OCI-LY3 (cell line): ENCODE measurements at regions not wholly inside any gene's neighbourhood (a gene's known extent, or its start where the extent isn't known, plus 50 kb on each side); places are given as distances from the start of the nearest gene placed in this dataset.

ENCODE experiments used
- H2AFZ ChIP-seq: fragments of 200-600, 300-600 bp; shearing (Covaris generic); 2 replicates; pipeline ENCODE4 v1.6.0; 2014; ENCODE audit warnings: antibody characterized with exemption, low read depth, low read length
- H3K27ac ChIP-seq: fragments of 200-600, 300-600 bp; sonication (generic); 2 replicates; pipeline ENCODE4 v1.5.1; 2014; ENCODE audit warnings: mild to moderate bottlenecking, low read length, moderate library complexity, mixed read lengths
- H3K27me3 ChIP-seq: fragments of 200-600, 300-600 bp; sonication (generic); 2 replicates; pipeline ENCODE4 v1.6.1; 2014; ENCODE audit warnings: low read depth, low read length, mixed read lengths
- H3K36me3 ChIP-seq: fragments of 200-600, 300-600 bp; sonication (generic); replicated peaks from 2 replicates; pipeline ENCODE3; 2014; ENCODE audit warnings: low read depth, low read length, mixed read lengths
- H3K4me1 ChIP-seq: fragments of 300-600, 200-600 bp; sonication (generic); 2 replicates; pipeline ENCODE4 v1.6.1; 2014; ENCODE audit warnings: low read length, mixed read lengths
- H3K4me2 ChIP-seq: fragments of 200-600, 300-600 bp; sonication (generic); 2 replicates; pipeline ENCODE4 v1.6.1; 2014; ENCODE audit warnings: low read length, mixed read lengths
- H3K4me3 ChIP-seq: fragments of 300-600, 200-600 bp; sonication (generic); 2 replicates; pipeline ENCODE4 v1.5.1; 2014; ENCODE audit warnings: antibody characterized with exemption, mild to moderate bottlenecking, low read length, moderate library complexity
- H3K79me2 ChIP-seq: fragments of 300-600, 200-600 bp; shearing (Covaris generic); 2 replicates; pipeline ENCODE4 v1.6.1; 2014; ENCODE audit warnings: mild to moderate bottlenecking, low read length, mixed read lengths
- H3K9ac ChIP-seq: fragments of 300-600, 200-600 bp; shearing (Covaris generic); 2 replicates; pipeline ENCODE4 v1.6.0; 2014; ENCODE audit warnings: mild to moderate bottlenecking, low read length, moderate library complexity
- H3K9me3 ChIP-seq: fragments of 200-600, 300-600 bp; shearing (Covaris generic); 2 replicates; pipeline ENCODE4 v1.6.1; 2014; ENCODE audit warnings: low read length, mixed read lengths; ENCODE audit not compliant: insufficient read depth
- H4K20me1 ChIP-seq: fragments of 200-600, 300-600 bp; sonication (generic); 2 replicates; pipeline ENCODE4 v1.6.1; 2016; ENCODE audit warnings: low read length, mixed read lengths; ENCODE audit not compliant: insufficient read depth
- EZH2phosphoT487 ChIP-seq: fragments of 200-600 bp; shearing (Covaris generic); IDR thresholded peaks from 2 replicates; pipeline ENCODE4 v1.6.1; 2018; ENCODE audit warnings: antibody characterized with exemption, mixed run types, low read depth
- TF ChIP-seq, protein P1 (sequence below): fragments of 200-600, 300-600 bp; sonication (generic); IDR thresholded peaks from 2 replicates; pipeline ENCODE4 v1.5.1; 2014; ENCODE audit warnings: antibody characterized with exemption, low read length, low read depth

DNA sequence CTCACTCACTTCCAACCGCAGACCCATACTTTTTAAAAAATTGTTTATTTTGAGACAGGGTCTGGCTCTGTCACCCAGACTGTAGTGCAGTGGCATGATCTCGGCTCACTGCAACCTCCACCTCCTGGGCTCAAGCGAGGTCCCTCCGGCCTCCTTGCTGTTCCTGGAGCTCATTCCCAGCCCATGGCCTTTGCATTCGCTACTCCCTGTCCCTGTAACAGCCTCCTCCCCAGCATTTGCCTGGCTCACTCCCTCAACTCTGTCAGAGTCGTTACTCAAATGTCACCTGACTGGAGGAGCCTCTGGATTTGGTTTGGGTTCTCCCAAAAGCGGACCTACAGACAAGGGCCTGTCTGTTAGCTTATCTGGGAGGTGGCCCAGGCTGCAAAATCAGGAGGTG is 432.6 kb upstream of the PROK2 start:
- no peak for TF ChIP-seq EZH2phosphoT487
- TF ChIP-seq, protein P1, sequence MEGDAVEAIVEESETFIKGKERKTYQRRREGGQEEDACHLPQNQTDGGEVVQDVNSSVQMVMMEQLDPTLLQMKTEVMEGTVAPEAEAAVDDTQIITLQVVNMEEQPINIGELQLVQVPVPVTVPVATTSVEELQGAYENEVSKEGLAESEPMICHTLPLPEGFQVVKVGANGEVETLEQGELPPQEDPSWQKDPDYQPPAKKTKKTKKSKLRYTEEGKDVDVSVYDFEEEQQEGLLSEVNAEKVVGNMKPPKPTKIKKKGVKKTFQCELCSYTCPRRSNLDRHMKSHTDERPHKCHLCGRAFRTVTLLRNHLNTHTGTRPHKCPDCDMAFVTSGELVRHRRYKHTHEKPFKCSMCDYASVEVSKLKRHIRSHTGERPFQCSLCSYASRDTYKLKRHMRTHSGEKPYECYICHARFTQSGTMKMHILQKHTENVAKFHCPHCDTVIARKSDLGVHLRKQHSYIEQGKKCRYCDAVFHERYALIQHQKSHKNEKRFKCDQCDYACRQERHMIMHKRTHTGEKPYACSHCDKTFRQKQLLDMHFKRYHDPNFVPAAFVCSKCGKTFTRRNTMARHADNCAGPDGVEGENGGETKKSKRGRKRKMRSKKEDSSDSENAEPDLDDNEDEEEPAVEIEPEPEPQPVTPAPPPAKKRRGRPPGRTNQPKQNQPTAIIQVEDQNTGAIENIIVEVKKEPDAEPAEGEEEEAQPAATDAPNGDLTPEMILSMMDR: no peak
- Histone ChIP-seq H3K36me3 (no peaks in the 10 kb centered on the region), H4K20me1 (no peaks in the 10 kb centered on the region), H3K4me1 (no peaks in the 10 kb centered on the region), H3K4me3 (no peak overlapping the region), H3K9ac (no peak overlapping the region), H2AFZ (no peak overlapping the region), H3K27me3 (peaks cover 61% of the 10 kb centered on the region), H3K9me3 (no peaks in the 10 kb centered on the region), H3K4me2 (no peak overlapping the region), H3K79me2 (no peaks in the 10 kb centered on the region), H3K27ac (no peak overlapping the region)

DNA sequence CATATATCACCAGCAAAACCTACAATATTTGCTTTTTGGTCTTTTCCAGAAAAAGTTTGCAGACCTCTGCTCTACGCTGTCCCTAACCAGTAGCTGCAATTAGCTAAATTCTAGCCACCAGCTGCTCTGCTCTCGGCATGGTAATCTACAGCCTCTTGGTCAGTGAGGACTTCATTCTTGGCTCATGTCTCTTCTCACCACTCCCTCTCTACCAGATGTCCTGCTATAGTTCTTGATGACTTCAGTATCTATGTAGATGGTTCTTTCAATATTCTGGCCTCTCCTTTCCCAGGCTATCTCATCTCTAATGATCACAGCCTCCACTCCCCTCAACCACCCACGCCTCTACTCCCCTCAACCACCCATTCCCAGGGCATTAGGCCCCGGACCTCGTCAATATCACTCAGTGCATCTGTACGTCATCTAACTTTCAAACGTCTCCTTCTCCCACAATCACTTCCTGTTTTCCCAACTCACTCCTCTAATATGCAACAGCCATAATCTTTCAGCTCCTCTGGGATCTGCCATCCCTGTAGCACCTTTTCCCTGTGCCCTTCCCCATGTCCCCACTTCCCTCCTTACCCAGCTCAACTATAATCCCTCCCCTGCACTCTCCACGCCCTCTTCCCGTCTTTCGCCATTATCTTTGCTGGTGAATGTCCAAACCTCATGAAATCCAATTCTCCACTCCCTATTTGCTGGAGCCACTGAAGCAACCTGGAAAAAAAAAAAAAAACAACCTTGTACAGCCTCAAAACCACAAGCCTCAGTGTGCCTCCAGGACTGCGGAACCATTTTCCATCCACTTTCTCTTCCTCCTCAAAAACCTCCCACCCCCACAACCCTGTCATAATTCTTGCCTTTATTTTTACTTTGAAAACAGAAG is 429.4 kb upstream of the PROK2 start:
- Histone ChIP-seq H3K4me3 (no peak overlapping the region), H3K9ac (no peak overlapping the region), H4K20me1 (no peaks in the 10 kb centered on the region), H3K4me1 (no peaks in the 10 kb centered on the region), H3K4me2 (no peak overlapping the region), H3K27ac (no peak overlapping the region), H3K79me2 (no peaks in the 10 kb centered on the region), H3K27me3 (peaks cover 78% of the 10 kb centered on the region), H3K9me3 (no peaks in the 10 kb centered on the region), H2AFZ (no peak overlapping the region), H3K36me3 (no peaks in the 10 kb centered on the region)
- no peak for TF ChIP-seq EZH2phosphoT487
- TF ChIP-seq, protein P1: no peak

DNA sequence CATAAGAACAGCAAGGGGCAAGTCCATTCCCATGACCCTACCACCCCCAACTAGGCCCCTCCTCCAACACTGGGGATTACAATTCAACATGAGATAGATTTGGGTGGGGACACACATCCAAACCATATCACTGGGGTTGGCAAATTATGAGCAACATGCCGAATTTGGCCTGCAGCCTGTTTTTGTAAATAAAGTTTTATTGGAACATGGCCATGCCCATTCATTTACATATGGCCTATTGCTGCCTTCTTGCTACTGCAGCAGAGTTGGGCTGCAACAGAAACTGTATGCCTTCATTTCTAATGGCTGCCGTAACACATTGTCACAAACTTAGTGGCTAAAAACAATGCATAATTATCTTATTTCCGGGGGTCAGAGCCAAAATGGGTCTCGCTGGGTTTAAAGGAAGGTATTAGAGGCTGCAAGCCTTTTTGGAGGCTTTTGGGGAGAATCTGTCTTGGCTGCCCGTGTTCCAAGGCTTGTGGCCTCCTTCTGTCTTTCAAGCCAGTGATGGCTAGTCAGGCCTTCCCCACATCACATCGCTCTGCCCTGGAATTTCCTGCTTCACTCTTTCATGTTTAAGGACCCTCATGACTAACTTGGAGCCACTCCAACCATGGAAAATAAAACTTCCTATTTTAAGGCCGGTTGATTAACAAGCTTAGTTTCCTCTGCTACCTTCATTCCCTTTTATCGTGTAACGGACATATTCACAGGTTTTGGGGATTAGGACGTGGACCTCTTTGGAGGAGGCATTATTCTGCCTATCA is 428.5 kb upstream of the PROK2 start:
- no peaks in the 10 kb centered on the region for H3K4me1 ChIP-seq
- H3K27me3 ChIP-seq: peaks cover 80% of the 10 kb centered on the region
- no peaks in the 10 kb centered on the region for H3K79me2 ChIP-seq
- no peak overlapping the region for H2AFZ ChIP-seq
- H3K4me3 ChIP-seq: no peak overlapping the region
- H4K20me1 ChIP-seq: no peaks in the 10 kb centered on the region
- H3K4me2 ChIP-seq: no peak overlapping the region
- TF ChIP-seq, protein P1: no peak
- TF ChIP-seq EZH2phosphoT487: no peak
- no peak overlapping the region for H3K27ac ChIP-seq
- no peak overlapping the region for H3K9ac ChIP-seq
- no peaks in the 10 kb centered on the region for H3K9me3 ChIP-seq
- H3K36me3 ChIP-seq: no peaks in the 10 kb centered on the region

DNA sequence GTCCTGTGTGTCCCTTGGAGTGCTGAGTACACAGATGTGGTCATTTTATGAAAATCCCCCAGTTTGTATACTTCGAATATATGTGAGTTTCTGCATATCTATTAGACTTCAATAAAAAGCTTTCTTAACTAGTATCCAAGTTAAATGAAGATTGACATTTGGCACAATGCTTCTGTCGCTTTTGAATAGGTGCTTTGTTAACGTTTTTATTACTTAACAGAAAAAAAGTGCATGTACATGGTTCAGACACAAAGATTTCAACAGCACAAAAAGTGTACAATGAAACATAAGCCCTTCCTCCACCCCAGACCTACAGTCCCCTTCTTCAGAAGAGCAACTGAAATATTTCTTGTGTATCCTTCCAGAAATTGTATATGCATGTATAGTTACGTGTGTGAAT is 427.4 kb upstream of the PROK2 start:
- Histone ChIP-seq H3K36me3 (no peaks in the 10 kb centered on the region), H3K9ac (no peak overlapping the region), H3K4me3 (no peak overlapping the region), H3K9me3 (no peaks in the 10 kb centered on the region), H3K27me3 (peaks cover 80% of the 10 kb centered on the region), H3K4me1 (no peaks in the 10 kb centered on the region), H3K79me2 (no peaks in the 10 kb centered on the region), H3K27ac (no peak overlapping the region), H3K4me2 (no peak overlapping the region), H2AFZ (no peak overlapping the region), H4K20me1 (no peaks in the 10 kb centered on the region)
- TF ChIP-seq EZH2phosphoT487: no peak
- TF ChIP-seq, protein P1: no peak
